ENCODE measurements at regions not wholly inside any gene's neighbourhood (a gene's known extent, or its start where the extent isn't known, plus 50 kb on each side); places are given as distances from the start of the nearest gene placed in this dataset.

GRCh38 chr2:158041400-158041799 is 60.3 kb upstream of the UPP2 start:
- TF ChIP-seq EGR2 (tag by site-specific recombination; IDR thresholded peaks at IDR 0.05; ENCODE audit: low read depth) = no peak
- no peak overlapping the region for H3K27ac ChIP-seq (ENCODE audit: extremely low read depth, low read depth, low read length)
- no peaks in the 10 kb centered on the region for H3K36me3 ChIP-seq (ENCODE audit: control insufficient read depth in 2 of 2, insufficient read depth in 1 of 2, low read length in 2 of 2)
- POLR2A ChIA-PET = no interaction called here
- CTCF ChIA-PET = interaction anchor here (1.3 kb wide), 1 partner anchor 713 kb away, joined by 5 read pairs; no protein-coding TSS in a partner anchor
- H3K9me3 ChIP-seq (ENCODE audit: control insufficient read depth, insufficient read depth, low read depth, low read length) = no peaks in the 10 kb centered on the region
- no peak overlapping the region for H3K4me3 ChIP-seq (ENCODE audit: low read depth, low read length)
- no peaks in the 10 kb centered on the region for H3K4me1 ChIP-seq (ENCODE audit: control insufficient read depth, insufficient read depth, low read length)

DNA sequence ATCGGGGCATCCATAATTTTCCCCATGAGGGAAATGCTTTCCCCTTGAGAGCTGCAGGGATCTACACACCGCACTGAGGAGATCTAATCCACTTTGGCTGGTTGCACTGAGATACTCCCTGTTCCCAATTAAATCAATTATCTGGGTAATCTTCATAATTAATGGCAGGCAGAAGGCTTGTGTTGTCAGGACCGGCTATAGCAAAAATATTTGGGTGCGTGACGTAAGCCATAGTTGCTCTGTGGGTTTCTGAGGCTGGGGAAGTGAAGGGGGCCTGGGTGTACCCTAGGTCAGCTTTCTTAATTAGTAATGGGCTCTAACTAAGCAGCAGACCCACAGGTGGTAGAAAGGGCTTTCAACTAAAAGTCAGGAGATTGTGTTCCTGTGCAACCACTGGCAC is 62.8 kb upstream of the UPP2 start:
- no peak overlapping the region for H3K27ac ChIP-seq (ENCODE audit: extremely low read depth, low read depth, low read length)
- CTCF ChIA-PET = interaction anchor here (0.9 to 1.2 kb wide), 2 partner anchors 8 to 716 kb away, joined by 3 read pairs; no protein-coding TSS in a partner anchor
- TF ChIP-seq, protein P1, sequence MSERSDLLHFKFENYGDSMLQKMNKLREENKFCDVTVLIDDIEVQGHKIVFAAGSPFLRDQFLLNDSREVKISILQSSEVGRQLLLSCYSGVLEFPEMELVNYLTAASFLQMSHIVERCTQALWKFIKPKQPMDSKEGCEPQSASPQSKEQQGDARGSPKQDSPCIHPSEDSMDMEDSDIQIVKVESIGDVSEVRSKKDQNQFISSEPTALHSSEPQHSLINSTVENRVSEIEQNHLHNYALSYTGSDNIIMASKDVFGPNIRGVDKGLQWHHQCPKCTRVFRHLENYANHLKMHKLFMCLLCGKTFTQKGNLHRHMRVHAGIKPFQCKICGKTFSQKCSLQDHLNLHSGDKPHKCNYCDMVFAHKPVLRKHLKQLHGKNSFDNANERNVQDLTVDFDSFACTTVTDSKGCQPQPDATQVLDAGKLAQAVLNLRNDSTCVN (tag by site-specific recombination; optimal IDR thresholded peaks at IDR 0.05) = no peak
- no peak for TF ChIP-seq ZNF138 (tag by site-specific recombination; IDR thresholded peaks at IDR 0.05; ENCODE audit: borderline replicate concordance)
- TF ChIP-seq SALL2 (tag by site-specific recombination; IDR thresholded peaks at IDR 0.05; ENCODE audit: borderline replicate concordance) = no peak
- no peak for TF ChIP-seq PRDM10 (tag by site-specific recombination; IDR thresholded peaks at IDR 0.05)
- no peak for TF ChIP-seq ZFP37 (tag by site-specific recombination; IDR thresholded peaks at IDR 0.05)
- TF ChIP-seq ZNF354C (tag by site-specific recombination; IDR thresholded peaks at IDR 0.05; ENCODE audit: borderline replicate concordance, low read depth) = no peak
- TF ChIP-seq, protein P2, sequence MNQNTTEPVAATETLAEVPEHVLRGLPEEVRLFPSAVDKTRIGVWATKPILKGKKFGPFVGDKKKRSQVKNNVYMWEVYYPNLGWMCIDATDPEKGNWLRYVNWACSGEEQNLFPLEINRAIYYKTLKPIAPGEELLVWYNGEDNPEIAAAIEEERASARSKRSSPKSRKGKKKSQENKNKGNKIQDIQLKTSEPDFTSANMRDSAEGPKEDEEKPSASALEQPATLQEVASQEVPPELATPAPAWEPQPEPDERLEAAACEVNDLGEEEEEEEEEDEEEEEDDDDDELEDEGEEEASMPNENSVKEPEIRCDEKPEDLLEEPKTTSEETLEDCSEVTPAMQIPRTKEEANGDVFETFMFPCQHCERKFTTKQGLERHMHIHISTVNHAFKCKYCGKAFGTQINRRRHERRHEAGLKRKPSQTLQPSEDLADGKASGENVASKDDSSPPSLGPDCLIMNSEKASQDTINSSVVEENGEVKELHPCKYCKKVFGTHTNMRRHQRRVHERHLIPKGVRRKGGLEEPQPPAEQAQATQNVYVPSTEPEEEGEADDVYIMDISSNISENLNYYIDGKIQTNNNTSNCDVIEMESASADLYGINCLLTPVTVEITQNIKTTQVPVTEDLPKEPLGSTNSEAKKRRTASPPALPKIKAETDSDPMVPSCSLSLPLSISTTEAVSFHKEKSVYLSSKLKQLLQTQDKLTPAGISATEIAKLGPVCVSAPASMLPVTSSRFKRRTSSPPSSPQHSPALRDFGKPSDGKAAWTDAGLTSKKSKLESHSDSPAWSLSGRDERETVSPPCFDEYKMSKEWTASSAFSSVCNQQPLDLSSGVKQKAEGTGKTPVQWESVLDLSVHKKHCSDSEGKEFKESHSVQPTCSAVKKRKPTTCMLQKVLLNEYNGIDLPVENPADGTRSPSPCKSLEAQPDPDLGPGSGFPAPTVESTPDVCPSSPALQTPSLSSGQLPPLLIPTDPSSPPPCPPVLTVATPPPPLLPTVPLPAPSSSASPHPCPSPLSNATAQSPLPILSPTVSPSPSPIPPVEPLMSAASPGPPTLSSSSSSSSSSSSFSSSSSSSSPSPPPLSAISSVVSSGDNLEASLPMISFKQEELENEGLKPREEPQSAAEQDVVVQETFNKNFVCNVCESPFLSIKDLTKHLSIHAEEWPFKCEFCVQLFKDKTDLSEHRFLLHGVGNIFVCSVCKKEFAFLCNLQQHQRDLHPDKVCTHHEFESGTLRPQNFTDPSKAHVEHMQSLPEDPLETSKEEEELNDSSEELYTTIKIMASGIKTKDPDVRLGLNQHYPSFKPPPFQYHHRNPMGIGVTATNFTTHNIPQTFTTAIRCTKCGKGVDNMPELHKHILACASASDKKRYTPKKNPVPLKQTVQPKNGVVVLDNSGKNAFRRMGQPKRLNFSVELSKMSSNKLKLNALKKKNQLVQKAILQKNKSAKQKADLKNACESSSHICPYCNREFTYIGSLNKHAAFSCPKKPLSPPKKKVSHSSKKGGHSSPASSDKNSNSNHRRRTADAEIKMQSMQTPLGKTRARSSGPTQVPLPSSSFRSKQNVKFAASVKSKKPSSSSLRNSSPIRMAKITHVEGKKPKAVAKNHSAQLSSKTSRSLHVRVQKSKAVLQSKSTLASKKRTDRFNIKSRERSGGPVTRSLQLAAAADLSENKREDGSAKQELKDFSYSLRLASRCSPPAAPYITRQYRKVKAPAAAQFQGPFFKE (tag by site-specific recombination; IDR thresholded peaks at IDR 0.05; ENCODE audit: borderline replicate concordance) = no peak
- no peak for TF ChIP-seq ZNF660 (tag by site-specific recombination; IDR thresholded peaks at IDR 0.05)
- TF ChIP-seq MEIS1 (CRISPR knock-in tag; IDR thresholded peaks at IDR 0.05; ENCODE audit: borderline replicate concordance) = no peak
- TF ChIP-seq ZNF37A (tag by site-specific recombination; IDR thresholded peaks at IDR 0.05) = no peak
- TF ChIP-seq SETDB1 (IDR thresholded peaks at IDR 0.05; ENCODE audit: insufficient read length, low read length) = no peak
- no peaks in the 10 kb centered on the region for H3K9me3 ChIP-seq (ENCODE audit: control insufficient read depth, insufficient read depth, low read depth, low read length)
- H3K4me1 ChIP-seq (ENCODE audit: control insufficient read depth, insufficient read depth, low read length) = no peaks in the 10 kb centered on the region
- no peak overlapping the region for H3K4me3 ChIP-seq (ENCODE audit: low read depth, low read length)
- no peaks in the 10 kb centered on the region for H3K36me3 ChIP-seq (ENCODE audit: control insufficient read depth in 2 of 2, insufficient read depth in 1 of 2, low read length in 2 of 2)
- POLR2A ChIA-PET = no interaction called here
